B cell (primary cell): ENCODE measurements at regions not wholly inside any gene's neighbourhood (a gene's known extent, or its start where the extent isn't known, plus 50 kb on each side); places are given as distances from the start of the nearest gene placed in this dataset.

Experiments
- EZH2 ChIP-seq: IDR thresholded peaks from 2 replicates; pipeline ENCODE4 v1.6.1; 2012; ENCODE audit warnings: borderline replicate concordance, low read depth, mild to moderate bottlenecking, moderate library complexity, low read length; ENCODE audit not compliant: insufficient read depth, poor library complexity, severe bottlenecking
- TF ChIP-seq, protein P1 (sequence below): fragments of 200-600 bp; IDR thresholded peaks from one replicate; pipeline ENCODE4 v1.8.0; 2022; ENCODE audit warnings: antibody characterized with exemption, mild to moderate bottlenecking

- TF ChIP-seq, protein P1, sequence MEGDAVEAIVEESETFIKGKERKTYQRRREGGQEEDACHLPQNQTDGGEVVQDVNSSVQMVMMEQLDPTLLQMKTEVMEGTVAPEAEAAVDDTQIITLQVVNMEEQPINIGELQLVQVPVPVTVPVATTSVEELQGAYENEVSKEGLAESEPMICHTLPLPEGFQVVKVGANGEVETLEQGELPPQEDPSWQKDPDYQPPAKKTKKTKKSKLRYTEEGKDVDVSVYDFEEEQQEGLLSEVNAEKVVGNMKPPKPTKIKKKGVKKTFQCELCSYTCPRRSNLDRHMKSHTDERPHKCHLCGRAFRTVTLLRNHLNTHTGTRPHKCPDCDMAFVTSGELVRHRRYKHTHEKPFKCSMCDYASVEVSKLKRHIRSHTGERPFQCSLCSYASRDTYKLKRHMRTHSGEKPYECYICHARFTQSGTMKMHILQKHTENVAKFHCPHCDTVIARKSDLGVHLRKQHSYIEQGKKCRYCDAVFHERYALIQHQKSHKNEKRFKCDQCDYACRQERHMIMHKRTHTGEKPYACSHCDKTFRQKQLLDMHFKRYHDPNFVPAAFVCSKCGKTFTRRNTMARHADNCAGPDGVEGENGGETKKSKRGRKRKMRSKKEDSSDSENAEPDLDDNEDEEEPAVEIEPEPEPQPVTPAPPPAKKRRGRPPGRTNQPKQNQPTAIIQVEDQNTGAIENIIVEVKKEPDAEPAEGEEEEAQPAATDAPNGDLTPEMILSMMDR, result no peak
- TF ChIP-seq EZH2, result no peak
These were observed 248.8 kb downstream of the SHOX2 start for GRCh38 chr3:157857440-157857839.
